WERI-Rb-1 (cell line): ENCODE measurements at regions not wholly inside any gene's neighbourhood (a gene's known extent, or its start where the extent isn't known, plus 50 kb on each side); places are given as distances from the start of the nearest gene placed in this dataset.

Experiments used
- DNase-seq: peaks from one replicate; pipeline ENCODE4 v3.0.0-alpha.2; 2020
- H3K27ac ChIP-seq: fragments of 250-450 bp; sonication (Bioruptor Pico); 2 replicates; pipeline ENCODE4 v1.5.1; 2020; ENCODE audit warnings: mild to moderate bottlenecking, moderate library complexity
- H3K27me3 ChIP-seq: fragments of 250-450 bp; sonication (Bioruptor Pico); 2 replicates; pipeline ENCODE4 v1.5.1; 2021; ENCODE audit warnings: mild to moderate bottlenecking, low read depth, moderate library complexity; ENCODE audit not compliant: insufficient read depth, severe bottlenecking
- H3K36me3 ChIP-seq: fragments of 250-450 bp; sonication (Bioruptor Pico); 2 replicates; pipeline ENCODE4 v1.5.1; 2020; ENCODE audit warnings: mild to moderate bottlenecking, moderate library complexity
- H3K4me3 ChIP-seq: 2 replicates; pipeline ENCODE4 v1.5.1; 2011; ENCODE audit warnings: low read depth, mild to moderate bottlenecking, control low read depth, low read length
- H3K9me3 ChIP-seq: fragments of 250-450 bp; sonication (Bioruptor Pico); 2 replicates; pipeline ENCODE4 v1.5.1; 2021; ENCODE audit warnings: mild to moderate bottlenecking, moderate library complexity; ENCODE audit not compliant: severe bottlenecking
- TF ChIP-seq, protein P1 (sequence below): IDR thresholded peaks from 2 replicates; pipeline ENCODE4 v1.5.1; 2011; ENCODE audit warnings: low read depth, mild to moderate bottlenecking, control low read depth, inconsistent platforms, low read length

DNA sequence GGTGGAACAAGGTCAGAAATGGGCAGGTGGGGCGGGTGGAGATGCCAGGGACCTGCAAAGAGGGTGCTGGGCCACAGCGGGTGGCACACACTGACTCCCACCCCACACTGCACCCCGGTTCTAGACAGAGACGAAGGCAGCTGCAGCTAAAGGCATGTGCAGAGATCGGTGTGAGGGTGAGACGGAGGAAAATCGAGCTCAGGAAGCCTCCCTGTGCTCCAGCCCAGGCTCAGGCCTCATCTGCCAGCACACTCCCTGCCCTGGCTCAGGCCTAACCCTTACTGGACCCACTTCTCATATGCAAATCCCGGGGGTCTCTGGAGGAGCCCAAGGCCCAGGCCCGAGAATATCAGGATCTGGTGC is 130.8 kb upstream of the PPP1R26 start:
- TF ChIP-seq, protein P1, sequence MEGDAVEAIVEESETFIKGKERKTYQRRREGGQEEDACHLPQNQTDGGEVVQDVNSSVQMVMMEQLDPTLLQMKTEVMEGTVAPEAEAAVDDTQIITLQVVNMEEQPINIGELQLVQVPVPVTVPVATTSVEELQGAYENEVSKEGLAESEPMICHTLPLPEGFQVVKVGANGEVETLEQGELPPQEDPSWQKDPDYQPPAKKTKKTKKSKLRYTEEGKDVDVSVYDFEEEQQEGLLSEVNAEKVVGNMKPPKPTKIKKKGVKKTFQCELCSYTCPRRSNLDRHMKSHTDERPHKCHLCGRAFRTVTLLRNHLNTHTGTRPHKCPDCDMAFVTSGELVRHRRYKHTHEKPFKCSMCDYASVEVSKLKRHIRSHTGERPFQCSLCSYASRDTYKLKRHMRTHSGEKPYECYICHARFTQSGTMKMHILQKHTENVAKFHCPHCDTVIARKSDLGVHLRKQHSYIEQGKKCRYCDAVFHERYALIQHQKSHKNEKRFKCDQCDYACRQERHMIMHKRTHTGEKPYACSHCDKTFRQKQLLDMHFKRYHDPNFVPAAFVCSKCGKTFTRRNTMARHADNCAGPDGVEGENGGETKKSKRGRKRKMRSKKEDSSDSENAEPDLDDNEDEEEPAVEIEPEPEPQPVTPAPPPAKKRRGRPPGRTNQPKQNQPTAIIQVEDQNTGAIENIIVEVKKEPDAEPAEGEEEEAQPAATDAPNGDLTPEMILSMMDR = no peak
- H3K4me3 ChIP-seq = no peak overlapping the region
- no peaks in the 10 kb centered on the region for H3K9me3 ChIP-seq
- DNase-seq = no peak
- H3K36me3 ChIP-seq = no peaks in the 10 kb centered on the region
- H3K27ac ChIP-seq = no peak overlapping the region
- no peaks in the 10 kb centered on the region for H3K27me3 ChIP-seq

DNA sequence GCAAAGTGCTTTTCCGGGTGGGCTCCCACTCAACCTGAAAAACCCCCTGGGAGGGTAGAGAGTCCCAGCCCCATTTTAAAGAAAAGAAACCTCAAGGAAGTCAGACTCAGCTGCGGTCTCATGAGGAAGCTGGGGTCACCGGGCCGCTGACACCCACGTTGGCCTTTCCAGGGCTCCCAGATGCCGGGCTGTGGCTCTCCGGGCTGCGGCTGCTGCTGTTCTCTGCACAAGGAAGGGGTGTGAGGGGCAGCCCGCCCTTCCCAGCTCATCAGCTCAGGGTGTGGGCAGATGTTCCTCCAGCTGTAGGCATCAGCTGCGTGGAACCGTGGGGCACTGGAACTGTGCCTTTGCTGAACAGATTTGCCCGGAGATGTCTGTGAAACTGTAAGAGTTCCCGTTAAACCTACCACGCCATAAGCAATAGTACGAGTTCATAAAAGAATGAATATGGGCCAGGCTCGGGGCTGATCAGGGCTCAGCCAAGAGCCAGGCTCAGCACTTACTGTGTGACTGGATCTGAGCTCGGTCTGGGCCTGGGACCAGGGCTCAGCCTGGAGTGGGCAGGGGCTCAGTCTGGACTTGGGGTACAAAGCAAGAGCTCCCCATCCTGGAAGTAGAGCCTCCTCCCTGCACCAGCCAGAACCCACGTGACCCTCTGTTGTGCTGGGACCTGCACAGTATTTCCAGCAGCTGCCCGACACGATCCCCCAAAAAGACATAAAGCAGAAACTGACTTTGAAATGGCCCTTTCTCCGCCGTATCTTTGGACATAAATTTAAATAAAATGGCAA is 130.2 kb upstream of the PPP1R26 start:
- Histone ChIP-seq H3K9me3 (no peaks in the 10 kb centered on the region), H3K36me3 (no peaks in the 10 kb centered on the region), H3K27ac (no peak overlapping the region), H3K27me3 (no peaks in the 10 kb centered on the region), H3K4me3 (no peak overlapping the region)
- TF ChIP-seq, protein P1 = no peak
- no peak for DNase-seq

DNA sequence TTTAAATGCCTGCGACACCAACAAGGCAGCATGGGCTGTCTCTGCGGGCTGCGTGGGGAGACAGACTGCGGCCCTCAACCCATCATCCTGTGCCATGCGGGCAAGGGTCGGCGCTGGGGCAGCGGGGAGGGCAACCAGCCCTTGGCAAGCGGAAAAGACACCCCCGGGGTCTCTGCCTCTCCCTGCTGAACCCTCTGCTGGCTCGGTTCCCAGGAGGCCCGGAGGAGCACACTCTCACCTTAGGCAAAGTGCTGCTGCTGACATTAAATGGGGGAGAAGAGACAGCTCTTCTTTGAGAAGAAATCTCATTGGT is 129.6 kb upstream of the PPP1R26 start:
- no peaks in the 10 kb centered on the region for H3K9me3 ChIP-seq
- no peaks in the 10 kb centered on the region for H3K36me3 ChIP-seq
- H3K27ac ChIP-seq = no peak overlapping the region
- TF ChIP-seq, protein P1 = no peak
- DNase-seq = no peak
- no peaks in the 10 kb centered on the region for H3K27me3 ChIP-seq
- H3K4me3 ChIP-seq = no peak overlapping the region

DNA sequence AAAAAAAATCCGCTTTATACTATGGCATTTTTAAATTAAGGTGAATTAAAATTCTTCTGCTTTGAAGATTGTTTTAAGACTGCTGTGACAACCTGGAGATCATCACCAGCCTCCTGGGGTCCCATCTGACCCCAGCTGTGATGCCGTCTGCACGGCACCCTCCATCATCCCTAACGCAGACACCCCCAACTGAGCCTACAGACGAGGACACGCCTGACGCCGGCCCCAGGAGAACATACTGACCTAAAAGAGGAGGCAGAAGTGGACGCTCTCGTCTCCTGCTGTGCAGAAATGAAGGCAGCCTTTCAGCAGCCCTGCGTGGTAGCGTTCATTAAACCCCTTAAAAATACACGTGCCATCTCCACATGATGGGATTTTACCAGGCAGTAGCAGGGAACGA is 125.6 kb upstream of the PPP1R26 start:
- TF ChIP-seq, protein P1 = no peak
- no peak for DNase-seq

DNA sequence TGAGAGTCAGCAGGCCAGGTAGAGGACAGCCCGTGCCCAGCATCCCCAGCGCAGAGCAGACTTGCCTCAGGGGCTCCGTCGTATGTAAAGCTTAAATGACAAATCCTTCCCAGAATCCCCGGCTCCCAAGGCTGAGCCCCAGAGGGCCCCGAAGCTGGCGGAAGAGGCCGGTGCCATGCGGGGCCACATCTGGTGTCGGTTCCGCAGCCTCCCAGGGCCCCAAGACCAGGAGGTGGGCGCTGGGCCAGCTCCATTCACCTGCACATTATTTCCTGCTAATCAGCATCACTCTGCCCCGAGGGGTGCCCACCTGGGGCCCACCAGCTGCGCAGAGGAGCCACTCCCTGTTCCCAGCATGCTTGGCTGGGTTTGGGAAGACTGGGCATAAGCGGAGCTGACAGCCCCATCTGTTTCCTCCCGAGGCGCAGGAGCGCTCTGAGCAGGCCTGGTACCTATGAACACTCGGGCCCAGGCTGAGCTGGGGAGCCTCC is 124.0 kb upstream of the PPP1R26 start:
- Histone ChIP-seq H3K4me3 (no peak overlapping the region), H3K36me3 (no peaks in the 10 kb centered on the region), H3K27ac (no peak overlapping the region), H3K9me3 (no peaks in the 10 kb centered on the region), H3K27me3 (no peaks in the 10 kb centered on the region)
- DNase-seq = no peak
- TF ChIP-seq, protein P1 = no peak

More for the DNA sequence above, 125.6 kb upstream of the PPP1R26 start:
- no peak overlapping the region for H3K4me3 ChIP-seq
- no peaks in the 10 kb centered on the region for H3K27me3 ChIP-seq
- no peak overlapping the region for H3K27ac ChIP-seq
- H3K9me3 ChIP-seq = no peaks in the 10 kb centered on the region
- H3K36me3 ChIP-seq = no peaks in the 10 kb centered on the region

DNA sequence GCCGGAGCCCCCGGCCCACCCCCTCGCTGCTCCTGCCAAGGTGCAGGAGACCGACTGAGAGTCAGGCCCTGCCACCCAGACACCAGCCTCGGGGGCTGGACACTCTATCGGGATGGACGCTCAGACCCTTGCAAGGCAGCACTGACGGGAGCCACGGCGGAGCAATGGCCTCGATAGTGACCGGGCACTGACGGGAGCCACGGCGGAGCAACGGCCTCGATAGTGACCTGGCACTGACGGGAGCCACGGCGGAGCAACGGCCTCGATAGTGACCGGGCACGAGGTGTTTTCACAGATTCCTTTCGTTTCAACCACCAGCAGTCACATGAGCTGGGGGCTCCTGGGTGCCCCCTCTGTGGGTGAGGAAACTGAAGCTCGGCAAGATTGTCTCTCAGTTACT is 123.6 kb upstream of the PPP1R26 start:
- Histone ChIP-seq H3K9me3 (no peaks in the 10 kb centered on the region), H3K27me3 (no peaks in the 10 kb centered on the region), H3K4me3 (no peak overlapping the region), H3K36me3 (no peaks in the 10 kb centered on the region), H3K27ac (no peak overlapping the region)
- TF ChIP-seq, protein P1 = no peak
- DNase-seq = no peak
